ENCODE measurements at regions not wholly inside any gene's neighbourhood (a gene's known extent, or its start where the extent isn't known, plus 50 kb on each side); places are given as distances from the start of the nearest gene placed in this dataset.

DNA sequence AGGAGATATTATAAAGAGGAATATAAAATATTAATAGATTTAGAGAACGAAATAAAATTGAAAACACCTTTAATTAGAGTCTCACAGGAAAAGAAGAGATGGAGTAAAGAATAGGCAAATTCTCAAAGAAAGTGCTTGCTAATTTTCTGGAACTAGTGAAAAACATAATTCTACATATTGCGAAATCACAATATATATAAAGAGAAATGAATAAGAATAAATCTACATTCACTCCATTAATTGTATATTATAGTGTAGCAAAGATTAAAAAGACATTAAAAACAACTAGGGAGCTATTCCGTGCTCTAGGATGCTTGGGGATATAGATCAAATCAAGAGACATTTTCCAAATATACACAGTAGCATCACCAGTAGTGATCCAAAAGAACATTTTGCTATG lies 685.2 kb upstream of the NCAM2 start:
- DNase-seq (ENCODE audit: extremely low spot score): no peak
- ChIA-PET POLR2A (interaction anchor here (0.6 kb wide), 1 partner anchor 53 kb away, joined by 3 read pairs; no protein-coding TSS in a partner anchor), CTCF (no interaction called here)
- TF ChIP-seq CTBP1 (IDR thresholded peaks at IDR 0.05; ENCODE audit: borderline replicate concordance) (no peak), SP1 (IDR thresholded peaks at IDR 0.05) (no peak), HDGF (IDR thresholded peaks at IDR 0.05; ENCODE audit: borderline replicate concordance) (no peak), SUZ12 (IDR thresholded peaks at IDR 0.05) (no peak), FOXA1 (IDR thresholded peaks at IDR 0.05) (no peak), L3MBTL2 (conservative IDR thresholded peaks at IDR 0.05) (no peak), NFRKB (IDR thresholded peaks at IDR 0.05) (no peak), FOXM1 (IDR thresholded peaks at IDR 0.05; ENCODE audit: borderline replicate concordance) (no peak)

DNA sequence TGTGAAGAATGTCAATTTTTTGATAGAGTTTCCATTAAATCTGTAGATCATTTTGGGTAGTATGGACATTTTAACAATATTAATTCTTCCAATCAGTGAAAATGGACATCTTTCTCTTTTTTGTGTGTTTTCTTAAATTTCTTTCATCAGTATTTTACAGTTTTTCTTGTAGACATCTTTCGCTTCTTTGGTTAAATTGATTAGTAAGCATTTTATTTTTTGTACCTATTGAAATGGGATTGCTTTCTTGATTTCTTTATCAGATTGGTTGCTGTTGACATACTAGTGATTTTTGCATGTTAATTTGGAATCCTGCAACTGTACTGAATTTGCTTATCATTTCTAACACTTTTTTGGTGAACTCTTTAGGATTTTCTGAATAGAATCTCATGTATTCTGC lies 683.2 kb upstream of the NCAM2 start:
- no peak for TF ChIP-seq CTBP1 (IDR thresholded peaks at IDR 0.05; ENCODE audit: borderline replicate concordance)
- TF ChIP-seq L3MBTL2 (conservative IDR thresholded peaks at IDR 0.05): no peak
- no peak for TF ChIP-seq BHLHE40 (IDR thresholded peaks at IDR 0.05; ENCODE audit: borderline replicate concordance)
- no peak for TF ChIP-seq TARDBP (IDR thresholded peaks at IDR 0.05)
- TF ChIP-seq NFRKB (IDR thresholded peaks at IDR 0.05): no peak
- no peak for TF ChIP-seq ELF4 (IDR thresholded peaks at IDR 0.05)
- TF ChIP-seq ARNT (IDR thresholded peaks at IDR 0.05): no peak
- TF ChIP-seq, protein P1, sequence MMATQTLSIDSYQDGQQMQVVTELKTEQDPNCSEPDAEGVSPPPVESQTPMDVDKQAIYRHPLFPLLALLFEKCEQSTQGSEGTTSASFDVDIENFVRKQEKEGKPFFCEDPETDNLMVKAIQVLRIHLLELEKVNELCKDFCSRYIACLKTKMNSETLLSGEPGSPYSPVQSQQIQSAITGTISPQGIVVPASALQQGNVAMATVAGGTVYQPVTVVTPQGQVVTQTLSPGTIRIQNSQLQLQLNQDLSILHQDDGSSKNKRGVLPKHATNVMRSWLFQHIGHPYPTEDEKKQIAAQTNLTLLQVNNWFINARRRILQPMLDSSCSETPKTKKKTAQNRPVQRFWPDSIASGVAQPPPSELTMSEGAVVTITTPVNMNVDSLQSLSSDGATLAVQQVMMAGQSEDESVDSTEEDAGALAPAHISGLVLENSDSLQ (IDR thresholded peaks at IDR 0.05): no peak
- TF ChIP-seq ZNF384 (IDR thresholded peaks at IDR 0.05): no peak
- no peak for TF ChIP-seq SP1 (IDR thresholded peaks at IDR 0.05)
- TF ChIP-seq SUZ12 (IDR thresholded peaks at IDR 0.05): no peak
- no peak for TF ChIP-seq FOXA1 (IDR thresholded peaks at IDR 0.05)
- no peak for TF ChIP-seq LEF1 (IDR thresholded peaks at IDR 0.05; ENCODE audit: borderline replicate concordance)
- TF ChIP-seq FOXK2 (IDR thresholded peaks at IDR 0.05): no peak
- TF ChIP-seq HDGF (IDR thresholded peaks at IDR 0.05; ENCODE audit: borderline replicate concordance): no peak
- TF ChIP-seq FOXM1 (IDR thresholded peaks at IDR 0.05; ENCODE audit: borderline replicate concordance): no peak
- ChIA-PET CTCF (no interaction called here), POLR2A (no interaction called here)
- DNase-seq (ENCODE audit: extremely low spot score): no peak

DNA sequence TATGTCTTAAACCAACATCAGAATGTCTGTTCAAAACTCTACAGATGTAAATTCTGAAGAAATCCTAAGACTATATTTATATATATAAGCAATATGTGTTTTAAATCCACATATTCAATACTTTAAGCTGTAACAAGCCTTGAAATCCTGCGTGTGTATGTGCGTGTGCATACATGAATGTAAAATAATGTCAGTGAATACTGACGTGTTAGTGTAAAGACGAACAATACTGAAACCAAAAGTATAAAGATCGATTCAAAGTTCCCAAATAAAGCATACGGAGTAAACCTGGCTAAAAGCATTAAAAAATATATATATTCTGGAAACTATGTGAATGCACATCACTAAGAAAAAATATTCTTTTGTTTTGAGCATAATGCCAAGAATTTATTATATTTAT lies 668.6 kb upstream of the NCAM2 start:
- DNase-seq (ENCODE audit: extremely low spot score): no peak
- ChIA-PET POLR2A (no interaction called here), CTCF (no interaction called here)

GRCh38 chr21:20330652-20331051 lies 667.6 kb upstream of the NCAM2 start:
- no peak for DNase-seq (ENCODE audit: extremely low spot score)
- POLR2A ChIA-PET: no interaction called here
- CTCF ChIA-PET: no interaction called here
- no peak for TF ChIP-seq ZNF384 (IDR thresholded peaks at IDR 0.05)

More for the DNA sequence above, 668.6 kb upstream of the NCAM2 start:
- TF ChIP-seq, protein P1 (IDR thresholded peaks at IDR 0.05): no peak
- TF ChIP-seq ARNT (IDR thresholded peaks at IDR 0.05) (no peak), L3MBTL2 (conservative IDR thresholded peaks at IDR 0.05) (no peak)

GRCh38 chr21:20334585-20334984 lies 663.6 kb upstream of the NCAM2 start:
- TF ChIP-seq NFRKB (IDR thresholded peaks at IDR 0.05) (no peak), ZNF384 (IDR thresholded peaks at IDR 0.05) (no peak), ARNT (IDR thresholded peaks at IDR 0.05) (no peak), CTBP1 (IDR thresholded peaks at IDR 0.05; ENCODE audit: borderline replicate concordance) (no peak), BHLHE40 (IDR thresholded peaks at IDR 0.05; ENCODE audit: borderline replicate concordance) (no peak)
- POLR2A ChIA-PET: no interaction called here
- CTCF ChIA-PET: no interaction called here
- DNase-seq (ENCODE audit: extremely low spot score): no peak

DNA sequence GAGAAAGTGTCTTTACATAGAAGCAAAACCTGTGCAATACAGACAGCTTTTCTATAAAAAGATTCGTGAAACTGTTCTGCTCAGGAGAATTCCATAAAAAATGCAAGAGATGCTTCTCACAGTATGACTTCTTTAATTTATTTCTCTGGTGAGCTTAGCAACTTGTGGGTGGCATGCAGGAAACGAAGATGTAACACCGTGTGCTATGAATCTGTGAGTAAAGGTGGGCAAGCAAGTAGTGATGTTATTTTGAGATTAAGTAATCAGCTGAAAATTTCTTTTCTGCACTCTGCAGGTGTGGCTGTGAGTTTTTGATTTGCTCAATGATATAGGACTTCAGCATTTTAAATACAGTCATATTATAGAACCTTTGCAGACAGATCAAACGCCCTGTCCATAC lies 656.8 kb upstream of the NCAM2 start:
- TF ChIP-seq LEF1 (IDR thresholded peaks at IDR 0.05; ENCODE audit: borderline replicate concordance) (no peak), FOXM1 (IDR thresholded peaks at IDR 0.05; ENCODE audit: borderline replicate concordance) (no peak), ELF4 (IDR thresholded peaks at IDR 0.05) (no peak), FOXK2 (IDR thresholded peaks at IDR 0.05) (no peak), NFRKB (IDR thresholded peaks at IDR 0.05) (no peak), BHLHE40 (IDR thresholded peaks at IDR 0.05; ENCODE audit: borderline replicate concordance) (no peak), SUZ12 (IDR thresholded peaks at IDR 0.05) (no peak), FOXA1 (IDR thresholded peaks at IDR 0.05) (no peak), TARDBP (IDR thresholded peaks at IDR 0.05) (no peak), L3MBTL2 (conservative IDR thresholded peaks at IDR 0.05) (no peak), ARNT (IDR thresholded peaks at IDR 0.05) (no peak), CTBP1 (IDR thresholded peaks at IDR 0.05; ENCODE audit: borderline replicate concordance) (no peak), HDGF (IDR thresholded peaks at IDR 0.05; ENCODE audit: borderline replicate concordance) (no peak), ZNF384 (IDR thresholded peaks at IDR 0.05) (no peak), SP1 (IDR thresholded peaks at IDR 0.05) (no peak)
- TF ChIP-seq, protein P1 (IDR thresholded peaks at IDR 0.05): no peak
- ChIA-PET POLR2A (no interaction called here), CTCF (no interaction called here)
- no peak for DNase-seq (ENCODE audit: extremely low spot score)

DNA sequence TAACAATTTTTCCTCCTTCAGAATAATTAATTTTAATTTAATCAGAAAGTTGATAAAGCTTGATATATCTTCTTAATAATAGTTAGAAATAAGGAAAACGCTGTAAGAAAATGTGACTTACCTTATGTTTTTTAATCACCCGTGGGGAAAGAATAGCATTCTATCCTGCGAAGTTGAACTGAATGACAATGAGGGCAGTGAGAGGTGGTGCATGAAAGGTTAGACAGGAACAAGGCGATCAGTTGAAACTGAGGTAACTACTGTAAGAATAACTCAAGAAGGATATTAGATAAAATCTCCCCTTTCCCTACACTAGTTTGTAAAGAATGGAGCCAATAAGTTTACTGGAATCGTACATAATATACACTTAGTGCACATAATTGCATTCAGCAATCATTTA lies 655.0 kb upstream of the NCAM2 start:
- ChIA-PET CTCF (no interaction called here), POLR2A (no interaction called here)
- DNase-seq (ENCODE audit: extremely low spot score): no peak
- no peak for TF ChIP-seq L3MBTL2 (conservative IDR thresholded peaks at IDR 0.05)
- no peak for TF ChIP-seq ZNF384 (IDR thresholded peaks at IDR 0.05)
- no peak for TF ChIP-seq LEF1 (IDR thresholded peaks at IDR 0.05; ENCODE audit: borderline replicate concordance)
- no peak for TF ChIP-seq FOXK2 (IDR thresholded peaks at IDR 0.05)
- TF ChIP-seq NFRKB (IDR thresholded peaks at IDR 0.05): no peak
- TF ChIP-seq SUZ12 (IDR thresholded peaks at IDR 0.05): no peak
- no peak for TF ChIP-seq FOXA1 (IDR thresholded peaks at IDR 0.05)
- TF ChIP-seq ELF4 (IDR thresholded peaks at IDR 0.05): no peak
- TF ChIP-seq FOXM1 (IDR thresholded peaks at IDR 0.05; ENCODE audit: borderline replicate concordance): no peak
- TF ChIP-seq CTBP1 (IDR thresholded peaks at IDR 0.05; ENCODE audit: borderline replicate concordance): no peak
- no peak for TF ChIP-seq HDGF (IDR thresholded peaks at IDR 0.05; ENCODE audit: borderline replicate concordance)
- TF ChIP-seq, protein P1 (IDR thresholded peaks at IDR 0.05): no peak

Measured in HEK293T (cell line).